ENCODE measurements at regions not wholly inside any gene's neighbourhood (a gene's known extent, or its start where the extent isn't known, plus 50 kb on each side); places are given as distances from the start of the nearest gene placed in this dataset.
"Not testable (repeated sequence)": the region's sequence is repeated elsewhere in the genome, so short reads cannot be mapped to it uniquely, and the experiment has no call there.

- DNase-seq (ENCODE audit: low spot score); in situ Hi-C loops (cut with HindIII; ENCODE audit: low sequenced_read_pairs): not testable (repeated sequence)
These were observed 4750.3 kb upstream of the OR11H1 start for GRCh38 chr22:10777733-10778132.

GRCh38 chr22:10778296-10778814, 4749.6 kb upstream of the OR11H1 start:
- no peak for DNase-seq (ENCODE audit: low spot score)
- in situ Hi-C loops (cut with HindIII; ENCODE audit: low sequenced_read_pairs) = no loop called here

GRCh38 chr22:10779200-10779599, 4748.8 kb upstream of the OR11H1 start:
- in situ Hi-C loops (cut with HindIII; ENCODE audit: low sequenced_read_pairs); DNase-seq (ENCODE audit: low spot score): not testable (repeated sequence)

- in situ Hi-C loops (cut with HindIII; ENCODE audit: low sequenced_read_pairs) = no loop called here
- no peak for DNase-seq (ENCODE audit: low spot score)
These were observed 4747.7 kb upstream of the OR11H1 start for GRCh38 chr22:10780281-10780680.

GRCh38 chr22:10781571-10782403, 4746.2 kb upstream of the OR11H1 start:
- in situ Hi-C loops (cut with HindIII; ENCODE audit: low sequenced_read_pairs) = no loop called here
- no peak for DNase-seq (ENCODE audit: low spot score)

Data from G401 (cell line).